Uterus (tissue), 2 donors: ENCODE measurements at regions not wholly inside any gene's neighbourhood (a gene's known extent, or its start where the extent isn't known, plus 50 kb on each side); places are given as distances from the start of the nearest gene placed in this dataset.

Experiments used
- CTCF ChIP-seq, 4 experiments: fragments of 200-600 bp in 2 of 4; fragments of 450-650 bp in 2 of 4; sonication (generic) in 2 of 4; IDR thresholded peaks; one replicate each; pipeline ENCODE4 v1.5.1; 2016 to 2019; ENCODE audit warnings: antibody characterized with exemption in 4 of 4, mild to moderate bottlenecking in 2 of 4, moderate library complexity in 1 of 4
- POLR2A ChIP-seq, 2 donors: fragments of 450-650 bp; IDR thresholded peaks; one replicate each; pipeline ENCODE4 v1.6.1; 2016; ENCODE audit warnings: antibody characterized with exemption in 2 of 2, mild to moderate bottlenecking in 1 of 2, moderate library complexity in 1 of 2

GRCh38 chr6:2447931-2448330, 202.5 kb upstream of the GMDS start:
- TF ChIP-seq CTCF (IDR thresholded peaks at IDR 0.05) (no peak), POLR2A (IDR thresholded peaks at IDR 0.05) (no peak)
